ENCODE measurements at regions not wholly inside any gene's neighbourhood (a gene's known extent, or its start where the extent isn't known, plus 50 kb on each side); places are given as distances from the start of the nearest gene placed in this dataset.

- DNase-seq: no peak
Observed at GRCh38 chr14:97312910-97313309, 515.7 kb downstream of the VRK1 start.

GRCh38 chr14:97315790-97316189, 518.6 kb downstream of the VRK1 start:
- no peak for DNase-seq

GRCh38 chr14:97318380-97318779, 521.2 kb downstream of the VRK1 start:
- no peak for DNase-seq

GRCh38 chr14:97319691-97320090, 522.5 kb downstream of the VRK1 start:
- DNase-seq: no peak

- peak in 1 of 2 experiments; percentile 9 for DNase-seq
Observed at GRCh38 chr14:97328743-97329142, 531.6 kb downstream of the VRK1 start.

- DNase-seq: no peak
Observed at GRCh38 chr14:97329701-97330100, 532.5 kb downstream of the VRK1 start.

- DNase-seq: no peak
Observed at GRCh38 chr14:97331058-97331457, 533.9 kb downstream of the VRK1 start.

- no peak for DNase-seq
Observed at GRCh38 chr14:97331526-97331925, 534.3 kb downstream of the VRK1 start.

GRCh38 chr14:97336179-97336578, 539.0 kb downstream of the VRK1 start:
- no peak for DNase-seq

- no peak for DNase-seq
Observed at GRCh38 chr14:97336816-97337215, 539.6 kb downstream of the VRK1 start.

- no peak for DNase-seq
Observed at GRCh38 chr14:97337267-97337666, 540.1 kb downstream of the VRK1 start.

GRCh38 chr14:97337670-97338069, 540.5 kb downstream of the VRK1 start:
- no peak for DNase-seq

GRCh38 chr14:97344666-97345065, 547.5 kb downstream of the VRK1 start:
- DNase-seq: no peak

- DNase-seq: no peak
Observed at GRCh38 chr14:97346675-97347074, 549.5 kb downstream of the VRK1 start.

GRCh38 chr14:97349463-97349862, 552.3 kb downstream of the VRK1 start:
- no peak for DNase-seq

- no peak for DNase-seq
Observed at GRCh38 chr14:97349946-97350345, 552.8 kb downstream of the VRK1 start.

- DNase-seq: no peak
Observed at GRCh38 chr14:97350415-97350814, 553.2 kb downstream of the VRK1 start.

- DNase-seq: peak in 1 of 2 experiments; percentile 10
Observed at GRCh38 chr14:97350894-97351731, 553.9 kb downstream of the VRK1 start.

GRCh38 chr14:97353102-97353501, 555.9 kb downstream of the VRK1 start:
- DNase-seq: no peak

- no peak for DNase-seq
Observed at GRCh38 chr14:97354119-97354722, 557.0 kb downstream of the VRK1 start.

- no peak for DNase-seq
Observed at GRCh38 chr14:97359341-97359740, 562.2 kb downstream of the VRK1 start.

- no peak for DNase-seq
Observed at GRCh38 chr14:97361181-97361580, 564.0 kb downstream of the VRK1 start.

GRCh38 chr14:97361958-97362357, 564.8 kb downstream of the VRK1 start:
- no peak for DNase-seq

GRCh38 chr14:97366400-97366799, 569.2 kb downstream of the VRK1 start:
- no peak for DNase-seq

- no peak for DNase-seq
Observed at GRCh38 chr14:97367278-97367677, 570.1 kb downstream of the VRK1 start.
